VCaP (cell line): ENCODE measurements at regions not wholly inside any gene's neighbourhood (a gene's known extent, or its start where the extent isn't known, plus 50 kb on each side); places are given as distances from the start of the nearest gene placed in this dataset.

ENCODE experiments used
- H3K27ac ChIP-seq: fragments of 450-650 bp; 2 replicates; pipeline ENCODE4 v1.5.1; 2017
- CTCF ChIP-seq: fragments of 450-650 bp; conservative IDR thresholded peaks from 2 replicates; pipeline ENCODE4 v1.5.1; 2017; ENCODE audit warnings: mild to moderate bottlenecking, moderate library complexity

GRCh38 chr15:98583771-98584430 is 64.4 kb upstream of the IGF1R start:
- TF ChIP-seq CTCF = no peak
- no peak overlapping the region for H3K27ac ChIP-seq

GRCh38 chr15:98586066-98586465 is 62.3 kb upstream of the IGF1R start:
- no peak for TF ChIP-seq CTCF
- H3K27ac ChIP-seq = no peak overlapping the region

GRCh38 chr15:98592136-98592535 is 56.2 kb upstream of the IGF1R start:
- no peak overlapping the region for H3K27ac ChIP-seq
- TF ChIP-seq CTCF = no peak

GRCh38 chr15:98596131-98596530 is 52.2 kb upstream of the IGF1R start:
- H3K27ac ChIP-seq = no peak overlapping the region
- no peak for TF ChIP-seq CTCF

GRCh38 chr15:98596885-98597392 is 51.4 kb upstream of the IGF1R start:
- no peak overlapping the region for H3K27ac ChIP-seq
- no peak for TF ChIP-seq CTCF

- no peak for TF ChIP-seq CTCF
- H3K27ac ChIP-seq = no peak overlapping the region
Measured at GRCh38 chr15:98597666-98598065, 50.7 kb upstream of the IGF1R start.
